NB4 (cell line): ENCODE measurements at regions not wholly inside any gene's neighbourhood (a gene's known extent, or its start where the extent isn't known, plus 50 kb on each side); places are given as distances from the start of the nearest gene placed in this dataset.

Experiments used
- MYC ChIP-seq: IDR thresholded peaks from 2 replicates; pipeline ENCODE4 v1.6.1; 2011; ENCODE audit warnings: low read depth, low read length
- TF ChIP-seq, protein P1 (sequence below): IDR thresholded peaks from one replicate; pipeline ENCODE4 v1.5.1; 2012; ENCODE audit warnings: low read depth, low read length

DNA sequence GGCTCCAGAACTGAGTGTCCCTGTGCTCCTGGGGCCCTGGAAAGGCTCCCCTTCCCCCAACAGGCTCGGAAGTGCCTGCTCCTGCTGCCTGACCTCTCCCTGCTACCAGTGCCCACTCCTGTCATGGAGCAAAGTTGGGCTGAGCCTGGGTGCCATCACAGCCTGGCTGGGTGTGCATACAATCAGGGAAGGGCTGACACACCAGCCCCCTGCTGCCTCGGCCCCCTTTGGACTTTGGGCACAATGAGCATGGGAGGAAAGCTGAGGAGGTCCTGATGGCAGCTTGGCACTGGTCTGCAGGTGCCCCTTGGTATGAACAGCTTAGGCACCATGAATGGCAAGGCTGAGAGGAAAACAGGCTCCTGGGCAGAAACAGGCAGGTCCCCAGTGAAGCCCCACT is 405.0 kb downstream of the PID1 start:
- TF ChIP-seq, protein P1, sequence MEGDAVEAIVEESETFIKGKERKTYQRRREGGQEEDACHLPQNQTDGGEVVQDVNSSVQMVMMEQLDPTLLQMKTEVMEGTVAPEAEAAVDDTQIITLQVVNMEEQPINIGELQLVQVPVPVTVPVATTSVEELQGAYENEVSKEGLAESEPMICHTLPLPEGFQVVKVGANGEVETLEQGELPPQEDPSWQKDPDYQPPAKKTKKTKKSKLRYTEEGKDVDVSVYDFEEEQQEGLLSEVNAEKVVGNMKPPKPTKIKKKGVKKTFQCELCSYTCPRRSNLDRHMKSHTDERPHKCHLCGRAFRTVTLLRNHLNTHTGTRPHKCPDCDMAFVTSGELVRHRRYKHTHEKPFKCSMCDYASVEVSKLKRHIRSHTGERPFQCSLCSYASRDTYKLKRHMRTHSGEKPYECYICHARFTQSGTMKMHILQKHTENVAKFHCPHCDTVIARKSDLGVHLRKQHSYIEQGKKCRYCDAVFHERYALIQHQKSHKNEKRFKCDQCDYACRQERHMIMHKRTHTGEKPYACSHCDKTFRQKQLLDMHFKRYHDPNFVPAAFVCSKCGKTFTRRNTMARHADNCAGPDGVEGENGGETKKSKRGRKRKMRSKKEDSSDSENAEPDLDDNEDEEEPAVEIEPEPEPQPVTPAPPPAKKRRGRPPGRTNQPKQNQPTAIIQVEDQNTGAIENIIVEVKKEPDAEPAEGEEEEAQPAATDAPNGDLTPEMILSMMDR = no peak
- TF ChIP-seq MYC = no peak
